GM12878 (cell line): ENCODE measurements at regions not wholly inside any gene's neighbourhood (a gene's known extent, or its start where the extent isn't known, plus 50 kb on each side); places are given as distances from the start of the nearest gene placed in this dataset.

Experiments used
- ATAC-seq: fragments of 200-7000 bp; cut with Tn5 transposase; 3 replicates; pipeline ENCODE4 v1.9.1; 2020; ENCODE audit warnings: mild to moderate bottlenecking, moderate library complexity
- BruUV-seq: library from RNA; stranded (reverse); fragments of 400-500 nt; replicated peaks from 2 replicates; lab custom pipeline; 2021; lab: Mats Ljungman, UMichigan
- CTCF ChIA-PET: fragments of 300-600 bp; sonication (Branson Sonifier 250); formaldehyde crosslinking; extraction: SDS; loops from one replicate; lab custom pipeline; 2021; ENCODE audit warnings: inconsistent platforms; lab: Yijun Ruan, JAX
- POLR2A ChIA-PET: fragments of 350-600 bp; formaldehyde crosslinking; extraction: SDS; loops from one replicate; lab custom pipeline; 2021; ENCODE audit warnings: inconsistent platforms; lab: Charles Lee
- RAD21 ChIA-PET: fragments of 300-600 bp; sonication (Branson Sonifier 250); formaldehyde crosslinking; loops from one replicate; lab custom pipeline; 2023; ENCODE audit warnings: antibody characterized with exemption; ENCODE audit not compliant: unreplicated experiment; lab: Charles Lee
- SMC1A ChIA-PET: fragments of 300-600 bp; sonication (Branson Sonifier 250); formaldehyde crosslinking; loops from one replicate; lab custom pipeline; 2023; ENCODE audit not compliant: unreplicated experiment, uncharacterized antibody; lab: Charles Lee
- DNase-seq: peaks from one replicate; pipeline ENCODE4 v3.0.0-alpha.2; 2011; ENCODE audit warnings: low read depth, low spot score
- FAIRE-seq: peaks from 3 replicates; lab custom pipeline; 2011; peaks lifted over from hg19 to GRCh38; lab: Jason Lieb, UNC
- H2AFZ ChIP-seq: 2 replicates; pipeline ENCODE4 v1.6.0; 2011; ENCODE audit warnings: low read depth, low read length, control low read depth; ENCODE audit not compliant: control insufficient read depth
- H3K27ac ChIP-seq: 2 replicates; pipeline ENCODE4 v1.5.1; 2011; ENCODE audit warnings: control low read depth; ENCODE audit not compliant: control insufficient read depth, insufficient read depth
- H3K27me3 ChIP-seq, 2 experiments: replicated peaks in 1 of 2; 2 replicates each; pipeline versions ENCODE4 v1.6.0 to v1.6.1; 2011; ENCODE audit warnings: low read length in 1 of 2; ENCODE audit not compliant: control insufficient read depth in 2 of 2, insufficient read depth in 2 of 2
- H3K36me3 ChIP-seq, 2 experiments: 2 replicates each; pipeline ENCODE4 v1.5.1; 2011; ENCODE audit warnings: low read length in 1 of 2; ENCODE audit not compliant: control insufficient read depth in 2 of 2, insufficient read depth in 2 of 2
- H3K4me1 ChIP-seq: 2 replicates; pipeline ENCODE4 v1.6.1; 2011; ENCODE audit warnings: mild to moderate bottlenecking, low read length, moderate library complexity, mixed read lengths; ENCODE audit not compliant: control insufficient read depth, insufficient read depth
- H3K4me2 ChIP-seq: 2 replicates; pipeline ENCODE4 v1.6.0; 2011; ENCODE audit warnings: control low read depth; ENCODE audit not compliant: control insufficient read depth, insufficient read depth
- H3K4me3 ChIP-seq: fragments of 200-600 bp; sonication (generic); 2 replicates; pipeline ENCODE4 v1.5.1; 2016
- H3K79me2 ChIP-seq: 2 replicates; pipeline ENCODE4 v1.6.0; 2011; ENCODE audit warnings: low read length; ENCODE audit not compliant: control insufficient read depth, insufficient read depth
- H3K9ac ChIP-seq: 2 replicates; pipeline ENCODE4 v1.8.0; 2011; ENCODE audit warnings: low read length, control low read depth, mixed read lengths; ENCODE audit not compliant: control insufficient read depth, insufficient read depth
- H3K9me3 ChIP-seq: replicated peaks from 3 replicates; pipeline ENCODE4 v1.5.1; 2011; ENCODE audit warnings: mild to moderate bottlenecking, low read length; ENCODE audit not compliant: control insufficient read depth, insufficient read depth
- H4K20me1 ChIP-seq: 2 replicates; pipeline ENCODE4 v1.6.0; 2011; ENCODE audit not compliant: control insufficient read depth, insufficient read depth
- BCL11A ChIP-seq: IDR thresholded peaks from 2 replicates; pipeline ENCODE4 v1.6.1; 2011; ENCODE audit warnings: low read depth, low read length
- CHD2 ChIP-seq: IDR thresholded peaks from 2 replicates; pipeline ENCODE4 v1.6.1; 2011; ENCODE audit warnings: low read depth, low read length, improper control_type of control experiment, borderline replicate concordance
- ETV6 ChIP-seq, 2 experiments: fragments of 450-650 bp in 1 of 2; IDR thresholded peaks in 1 of 2; conservative IDR thresholded peaks in 1 of 2; 2 replicates each; pipeline ENCODE4 v1.6.1; 2014; ENCODE audit warnings: antibody characterized with exemption in 1 of 2, borderline replicate concordance in 1 of 2, low read depth in 1 of 2, mild to moderate bottlenecking in 1 of 2, moderate library complexity in 1 of 2
- FOXM1 ChIP-seq: IDR thresholded peaks from 2 replicates; pipeline ENCODE4 v1.6.1; 2012; ENCODE audit warnings: low read depth, mild to moderate bottlenecking, inconsistent platforms, low read length, moderate library complexity
- IKZF1 ChIP-seq: fragments of 450-650 bp; conservative IDR thresholded peaks from 2 replicates; pipeline ENCODE4 v1.6.1; 2017; ENCODE audit warnings: antibody characterized with exemption, mild to moderate bottlenecking
- JUND ChIP-seq: IDR thresholded peaks from 2 replicates; pipeline ENCODE4 v1.6.1; 2012; ENCODE audit warnings: low read depth, mild to moderate bottlenecking, low read length, improper control_type of control experiment, moderate library complexity
- KDM1A ChIP-seq: fragments of 200-600 bp; sonication (generic); IDR thresholded peaks from 2 replicates; pipeline ENCODE4 v1.6.1; 2016; ENCODE audit warnings: borderline replicate concordance
- NFYB ChIP-seq: IDR thresholded peaks from 2 replicates; pipeline ENCODE4 v1.6.1; 2011; ENCODE audit warnings: low read depth, mild to moderate bottlenecking, low read length, improper control_type of control experiment, moderate library complexity; ENCODE audit not compliant: insufficient read depth
- ZNF207 ChIP-seq: fragments of 450-650 bp; IDR thresholded peaks from 2 replicates; pipeline ENCODE4 v1.6.1; 2014; ENCODE audit warnings: antibody characterized with exemption, mild to moderate bottlenecking, borderline replicate concordance
- WGBS: methylation state at CpG from one replicate; pipeline ENCODE4 v1.1.6; 2016; ENCODE audit warnings: low lambda C conversion rate; ENCODE audit not compliant: insufficient replicate concordance, insufficient coverage; ENCODE audit errors: missing lambda C conversion rate; 5-methylcytosine and 5-hydroxymethylcytosine counted together
- in situ Hi-C: fragments of 300-500 bp; cut with MboI; formaldehyde crosslinking; loops from 9 replicates; pipeline ENCODE4 v1.14.3; 2018; ENCODE audit warnings: mixed read lengths
- intact Hi-C: fragments of 100-400 bp; cut with micrococcal nuclease; formaldehyde crosslinking; loops from one replicate; pipeline ENCODE4 v1.14.2; 2022; ENCODE audit not compliant: unreplicated experiment
- TF ChIP-seq, protein P1 (sequence below): fragments of 450-650 bp; IDR thresholded peaks from 2 replicates; pipeline ENCODE4 v1.6.1; 2017; ENCODE audit warnings: borderline replicate concordance
- TF ChIP-seq, protein P2 (sequence below): fragments of 450-650 bp; formaldehyde crosslinking; IDR thresholded peaks from 2 replicates; pipeline ENCODE4 v1.5.0; 2022; ENCODE audit warnings: mild to moderate bottlenecking, missing genetic modification characterization
- TF ChIP-seq, protein P3 (sequence below): fragments of 450-650 bp; IDR thresholded peaks from 2 replicates; pipeline ENCODE4 v1.6.1; 2017; ENCODE audit warnings: low read depth, mild to moderate bottlenecking, moderate library complexity

DNA sequence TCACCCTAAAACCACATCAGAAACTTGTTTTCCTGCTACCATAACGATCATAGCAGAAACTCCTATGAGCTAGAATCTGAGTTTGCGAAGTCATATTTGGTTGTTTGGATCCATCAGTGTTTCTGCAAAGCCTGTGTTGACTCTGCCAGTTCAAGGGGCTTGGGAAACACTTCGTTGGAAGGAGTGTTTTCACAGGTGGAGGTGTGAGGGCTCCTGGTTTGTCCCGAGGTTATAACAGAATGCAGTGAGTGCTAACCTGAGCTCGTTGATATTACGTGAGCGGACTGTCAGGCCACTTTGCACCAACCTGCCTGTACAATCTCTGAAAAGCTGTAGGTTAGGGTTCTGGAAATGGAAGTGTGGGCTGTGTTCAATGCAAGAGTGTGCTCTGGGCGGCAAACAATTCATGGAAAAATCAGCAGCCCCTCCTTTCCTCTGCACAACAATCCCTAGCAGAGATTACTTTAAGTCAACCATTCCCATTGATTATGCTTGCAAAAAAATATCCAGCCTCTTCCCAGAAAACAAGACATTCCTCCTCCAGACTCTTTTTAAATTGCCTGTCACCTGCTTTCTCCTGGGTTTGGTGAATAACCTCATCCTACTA is 622.0 kb downstream of the TYW1 start:
- no peak for ATAC-seq
- no peak overlapping the region for H3K4me2 ChIP-seq
- H3K79me2 ChIP-seq, result no peaks in the 10 kb centered on the region
- H3K9me3 ChIP-seq, result no peaks in the 10 kb centered on the region
- no TSS peak for BruUV-seq
- H3K27ac ChIP-seq, result no peak overlapping the region
- no peak for FAIRE-seq
- ChIA-PET SMC1A (no interaction called here), CTCF (no interaction called here), RAD21 (no interaction called here), POLR2A (no interaction called here)
- no peak overlapping the region for H3K4me3 ChIP-seq
- WGBS, result 33% methylated on average over 8 of the region's 8 CpGs
- H2AFZ ChIP-seq, result no peak overlapping the region
- no peaks in the 10 kb centered on the region for H3K36me3 ChIP-seq
- H3K27me3 ChIP-seq, result no peaks in the 10 kb centered on the region
- intact Hi-C loops, result no loop called here
- H4K20me1 ChIP-seq, result no peaks in the 10 kb centered on the region
- no peaks in the 10 kb centered on the region for H3K4me1 ChIP-seq
- in situ Hi-C loops, result no loop called here
- DNase-seq, result no peak
- no peak overlapping the region for H3K9ac ChIP-seq
- TF ChIP-seq KDM1A (no peak), NFYB (no peak), IKZF1 (no peak), CHD2 (no peak), JUND (no peak), ETV6 (conservative IDR thresholded peaks at IDR 0.05 in 1 of 2, IDR thresholded peaks at IDR 0.05 in 1 of 2; ENCODE audit: borderline replicate concordance in 1 of 2, low read depth in 1 of 2) (no peak), ZNF207 (no peak), FOXM1 (no peak), BCL11A (no peak)
- TF ChIP-seq, protein P1, sequence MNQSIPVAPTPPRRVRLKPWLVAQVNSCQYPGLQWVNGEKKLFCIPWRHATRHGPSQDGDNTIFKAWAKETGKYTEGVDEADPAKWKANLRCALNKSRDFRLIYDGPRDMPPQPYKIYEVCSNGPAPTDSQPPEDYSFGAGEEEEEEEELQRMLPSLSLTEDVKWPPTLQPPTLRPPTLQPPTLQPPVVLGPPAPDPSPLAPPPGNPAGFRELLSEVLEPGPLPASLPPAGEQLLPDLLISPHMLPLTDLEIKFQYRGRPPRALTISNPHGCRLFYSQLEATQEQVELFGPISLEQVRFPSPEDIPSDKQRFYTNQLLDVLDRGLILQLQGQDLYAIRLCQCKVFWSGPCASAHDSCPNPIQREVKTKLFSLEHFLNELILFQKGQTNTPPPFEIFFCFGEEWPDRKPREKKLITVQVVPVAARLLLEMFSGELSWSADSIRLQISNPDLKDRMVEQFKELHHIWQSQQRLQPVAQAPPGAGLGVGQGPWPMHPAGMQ, result no peak
- TF ChIP-seq, protein P2, sequence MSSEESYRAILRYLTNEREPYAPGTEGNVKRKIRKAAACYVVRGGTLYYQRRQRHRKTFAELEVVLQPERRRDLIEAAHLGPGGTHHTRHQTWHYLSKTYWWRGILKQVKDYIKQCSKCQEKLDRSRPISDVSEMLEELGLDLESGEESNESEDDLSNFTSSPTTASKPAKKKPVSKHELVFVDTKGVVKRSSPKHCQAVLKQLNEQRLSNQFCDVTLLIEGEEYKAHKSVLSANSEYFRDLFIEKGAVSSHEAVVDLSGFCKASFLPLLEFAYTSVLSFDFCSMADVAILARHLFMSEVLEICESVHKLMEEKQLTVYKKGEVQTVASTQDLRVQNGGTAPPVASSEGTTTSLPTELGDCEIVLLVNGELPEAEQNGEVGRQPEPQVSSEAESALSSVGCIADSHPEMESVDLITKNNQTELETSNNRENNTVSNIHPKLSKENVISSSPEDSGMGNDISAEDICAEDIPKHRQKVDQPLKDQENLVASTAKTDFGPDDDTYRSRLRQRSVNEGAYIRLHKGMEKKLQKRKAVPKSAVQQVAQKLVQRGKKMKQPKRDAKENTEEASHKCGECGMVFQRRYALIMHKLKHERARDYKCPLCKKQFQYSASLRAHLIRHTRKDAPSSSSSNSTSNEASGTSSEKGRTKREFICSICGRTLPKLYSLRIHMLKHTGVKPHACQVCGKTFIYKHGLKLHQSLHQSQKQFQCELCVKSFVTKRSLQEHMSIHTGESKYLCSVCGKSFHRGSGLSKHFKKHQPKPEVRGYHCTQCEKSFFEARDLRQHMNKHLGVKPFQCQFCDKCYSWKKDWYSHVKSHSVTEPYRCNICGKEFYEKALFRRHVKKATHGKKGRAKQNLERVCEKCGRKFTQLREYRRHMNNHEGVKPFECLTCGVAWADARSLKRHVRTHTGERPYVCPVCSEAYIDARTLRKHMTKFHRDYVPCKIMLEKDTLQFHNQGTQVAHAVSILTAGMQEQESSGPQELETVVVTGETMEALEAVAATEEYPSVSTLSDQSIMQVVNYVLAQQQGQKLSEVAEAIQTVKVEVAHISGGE, result no peak
- TF ChIP-seq, protein P3, sequence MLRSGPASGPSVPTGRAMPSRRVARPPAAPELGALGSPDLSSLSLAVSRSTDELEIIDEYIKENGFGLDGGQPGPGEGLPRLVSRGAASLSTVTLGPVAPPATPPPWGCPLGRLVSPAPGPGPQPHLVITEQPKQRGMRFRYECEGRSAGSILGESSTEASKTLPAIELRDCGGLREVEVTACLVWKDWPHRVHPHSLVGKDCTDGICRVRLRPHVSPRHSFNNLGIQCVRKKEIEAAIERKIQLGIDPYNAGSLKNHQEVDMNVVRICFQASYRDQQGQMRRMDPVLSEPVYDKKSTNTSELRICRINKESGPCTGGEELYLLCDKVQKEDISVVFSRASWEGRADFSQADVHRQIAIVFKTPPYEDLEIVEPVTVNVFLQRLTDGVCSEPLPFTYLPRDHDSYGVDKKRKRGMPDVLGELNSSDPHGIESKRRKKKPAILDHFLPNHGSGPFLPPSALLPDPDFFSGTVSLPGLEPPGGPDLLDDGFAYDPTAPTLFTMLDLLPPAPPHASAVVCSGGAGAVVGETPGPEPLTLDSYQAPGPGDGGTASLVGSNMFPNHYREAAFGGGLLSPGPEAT, result no peak
